ENCODE measurements at regions not wholly inside any gene's neighbourhood (a gene's known extent, or its start where the extent isn't known, plus 50 kb on each side); places are given as distances from the start of the nearest gene placed in this dataset.

GRCh38 chr9:12874395-12874794 is 99.6 kb downstream of the LURAP1L start:
- no peak for DNase-seq

- DNase-seq, result no peak
These were observed 100.4 kb downstream of the LURAP1L start for GRCh38 chr9:12875191-12875590.

- DNase-seq, result no peak
These were observed 102.1 kb downstream of the LURAP1L start for GRCh38 chr9:12876872-12877271.

GRCh38 chr9:12878351-12878978 is 103.6 kb downstream of the LURAP1L start:
- no peak for DNase-seq

- DNase-seq, result no peak
These were observed 105.1 kb downstream of the LURAP1L start for GRCh38 chr9:12879961-12880360.

- no peak for DNase-seq
These were observed 105.7 kb downstream of the LURAP1L start for GRCh38 chr9:12880406-12881015.

GRCh38 chr9:12882430-12882829 is 107.6 kb downstream of the LURAP1L start:
- no peak for DNase-seq

GRCh38 chr9:12884736-12885395 is 110.0 kb downstream of the LURAP1L start:
- no peak for DNase-seq

- DNase-seq, result no peak
These were observed 114.7 kb downstream of the LURAP1L start for GRCh38 chr9:12889402-12890106.

- DNase-seq, result no peak
These were observed 116.8 kb downstream of the LURAP1L start for GRCh38 chr9:12891588-12891987.

GRCh38 chr9:12903316-12903715 is 128.5 kb downstream of the LURAP1L start:
- no peak for DNase-seq

- no peak for DNase-seq
These were observed 129.6 kb downstream of the LURAP1L start for GRCh38 chr9:12904261-12905000.

GRCh38 chr9:12906646-12907045 is 131.8 kb downstream of the LURAP1L start:
- DNase-seq, result no peak

- no peak for DNase-seq
These were observed 134.1 kb downstream of the LURAP1L start for GRCh38 chr9:12908895-12909294.

- no peak for DNase-seq
These were observed 140.6 kb downstream of the LURAP1L start for GRCh38 chr9:12915366-12915954.

- no peak for DNase-seq
These were observed 141.2 kb downstream of the LURAP1L start for GRCh38 chr9:12916042-12916441.

GRCh38 chr9:12920437-12920836 is 145.6 kb downstream of the LURAP1L start:
- no peak for DNase-seq

GRCh38 chr9:12921621-12922020 is 146.8 kb downstream of the LURAP1L start:
- DNase-seq, result no peak

GRCh38 chr9:12922224-12922866 is 147.5 kb downstream of the LURAP1L start:
- DNase-seq, result no peak

GRCh38 chr9:12923468-12924009 is 148.7 kb downstream of the LURAP1L start:
- no peak for DNase-seq

- no peak for DNase-seq
These were observed 156.1 kb downstream of the LURAP1L start for GRCh38 chr9:12930906-12931305.

- no peak for DNase-seq
These were observed 159.1 kb downstream of the LURAP1L start for GRCh38 chr9:12933957-12934356.

All from hematopoietic multipotent progenitor cell treated with erythropoietin and hydrocortisone succinate and interleukin-3 and kit ligand, for 8 days (in vitro differentiated cells).